HCT116 (cell line): ENCODE measurements at regions not wholly inside any gene's neighbourhood (a gene's known extent, or its start where the extent isn't known, plus 50 kb on each side); places are given as distances from the start of the nearest gene placed in this dataset.

Source experiments
- ATAC-seq: fragments of 200-7000 bp; cut with Tn5 transposase; 2 replicates; pipeline ENCODE4 v1.9.1; 2020; ENCODE audit warnings: mild to moderate bottlenecking, moderate library complexity
- BruUV-seq: library from RNA; stranded (reverse); fragments of 400-500 nt; replicated peaks from 2 replicates; lab custom pipeline; 2021; lab: Mats Ljungman, UMichigan
- CTCF ChIA-PET: fragments of 300-600 bp; sonication (Branson Sonifier 250); formaldehyde crosslinking; loops from one replicate; lab custom pipeline; 2021; ENCODE audit warnings: antibody characterized with exemption; lab: Charles Lee
- POLR2A ChIA-PET: fragments of 300-600, 350-600 bp; sonication (Branson Sonifier 250); formaldehyde crosslinking; loops from one replicate; lab custom pipeline; 2021; ENCODE audit warnings: antibody characterized with exemption; lab: Charles Lee
- RAD21 ChIA-PET, 2 experiments: fragments of 300-600 bp; sonication (Branson Sonifier 250); formaldehyde crosslinking; loops; one replicate each; lab custom pipeline; 2023; ENCODE audit warnings: low total read pairs in 2 of 2; ENCODE audit not compliant: uncharacterized antibody in 2 of 2, unreplicated experiment in 2 of 2, low non-redundant PET in 1 of 2; lab: Charles Lee
- DNase-seq: peaks from one replicate; pipeline ENCODE4 v3.0.0-alpha.2; 2010; ENCODE audit warnings: low read depth, low spot score
- H2AFZ ChIP-seq: fragments of 200-600 bp; shearing (Covaris generic), sonication (generic); 2 replicates; pipeline ENCODE4 v1.6.1; 2017; ENCODE audit warnings: low read depth, mixed run types, mixed read lengths, antibody characterized with exemption, low read length; ENCODE audit not compliant: poor library complexity, severe bottlenecking
- H3K27ac ChIP-seq: 2 replicates; pipeline ENCODE4 v1.5.1; 2012; ENCODE audit warnings: low read depth, low read length
- H3K27me3 ChIP-seq: fragments of 200-600 bp; sonication (generic); 2 replicates; pipeline ENCODE4 v1.6.1; 2016; ENCODE audit warnings: mixed run types, low read length, mixed read lengths; ENCODE audit not compliant: insufficient read depth
- H3K36me3 ChIP-seq, 2 experiments: fragments of 200-500 bp in 1 of 2; fragments of 200-600 bp in 1 of 2; sonication (Bioruptor generic) in 1 of 2; sonication (generic) in 1 of 2; 2 replicates each; pipeline versions ENCODE4 v1.5.1 to v1.6.1; 2014 to 2016; ENCODE audit warnings: low read length in 2 of 2, inconsistent platforms in 1 of 2, mixed read lengths in 1 of 2, mixed run types in 1 of 2; ENCODE audit not compliant: insufficient read depth in 2 of 2, control insufficient read depth in 1 of 2
- H3K4me1 ChIP-seq, 2 experiments: fragments of 200-600 bp in 1 of 2; sonication (generic) in 1 of 2; 2 replicates each; pipeline versions ENCODE4 v1.5.1 to v1.6.1; 2012 to 2017; ENCODE audit warnings: low read length in 2 of 2, inconsistent platforms in 1 of 2, mild to moderate bottlenecking in 1 of 2, mixed read lengths in 1 of 2, mixed run types in 1 of 2, moderate library complexity in 1 of 2; ENCODE audit not compliant: insufficient read depth in 2 of 2, control insufficient read depth in 1 of 2
- H3K4me2 ChIP-seq: fragments of 200-600 bp; sonication (generic); 2 replicates; pipeline ENCODE4 v1.6.1; 2017; ENCODE audit warnings: mixed run types, low read length, mixed read lengths
- H3K4me3 ChIP-seq, 2 experiments: fragments of 200-600 bp in 1 of 2; sonication (generic) in 1 of 2; replicated peaks in 1 of 2; 2 replicates each; pipeline ENCODE4 v1.5.1; 2011 to 2016; ENCODE audit warnings: low read length in 2 of 2, control low read depth in 1 of 2, low read depth in 1 of 2, mild to moderate bottlenecking in 1 of 2, mixed read lengths in 1 of 2, mixed run types in 1 of 2
- H3K79me2 ChIP-seq: fragments of 200-600 bp; sonication (generic); 2 replicates; pipeline ENCODE4 v1.6.1; 2017; ENCODE audit warnings: mild to moderate bottlenecking, mixed run types, low read length, moderate library complexity, mixed read lengths; ENCODE audit not compliant: insufficient read depth
- H3K9ac ChIP-seq: fragments of 200-600 bp; sonication (generic); 2 replicates; pipeline ENCODE4 v1.6.1; 2016; ENCODE audit warnings: low read length, mixed read lengths
- H3K9me2 ChIP-seq: fragments of 200-600 bp; sonication (generic), shearing (Covaris generic); 2 replicates; pipeline ENCODE4 v1.6.1; 2017; ENCODE audit warnings: mixed run types, mild to moderate bottlenecking, moderate library complexity; ENCODE audit not compliant: insufficient read depth
- H3K9me3 ChIP-seq, 2 experiments: fragments of 200-500 bp in 1 of 2; fragments of 200-600 bp in 1 of 2; sonication (Bioruptor generic) in 1 of 2; sonication (generic) in 1 of 2; 2 replicates each; pipeline ENCODE4 v1.6.1; 2014 to 2017; ENCODE audit warnings: low read length in 2 of 2, mixed read lengths in 2 of 2, inconsistent platforms in 1 of 2, low read depth in 1 of 2, mild to moderate bottlenecking in 1 of 2, mixed run types in 1 of 2, moderate library complexity in 1 of 2; ENCODE audit not compliant: control insufficient read depth in 1 of 2, insufficient read depth in 1 of 2
- H4K20me1 ChIP-seq: fragments of 200-600 bp; sonication (generic), shearing (Covaris generic); 2 replicates; pipeline ENCODE4 v1.6.1; 2017; ENCODE audit warnings: mixed run types, mild to moderate bottlenecking, moderate library complexity; ENCODE audit not compliant: insufficient read depth
- CEBPB ChIP-seq: IDR thresholded peaks from 2 replicates; pipeline ENCODE4 v1.6.1; 2012; ENCODE audit warnings: low read depth
- ELF1 ChIP-seq: IDR thresholded peaks from 2 replicates; pipeline ENCODE4 v1.6.1; 2012; ENCODE audit warnings: low read depth, borderline replicate concordance
- EZH2 ChIP-seq: fragments of 200-600 bp; sonication (generic); IDR thresholded peaks from 2 replicates; pipeline ENCODE4 v1.6.1; 2017; ENCODE audit warnings: antibody characterized with exemption, mixed run types
- FOSL1 ChIP-seq: IDR thresholded peaks from 2 replicates; pipeline ENCODE4 v1.6.1; 2012; ENCODE audit warnings: low read depth
- JUND ChIP-seq: IDR thresholded peaks from 2 replicates; pipeline ENCODE4 v1.6.1; 2012
- RAD21 ChIP-seq: IDR thresholded peaks from 2 replicates; pipeline ENCODE4 v1.6.1; 2012; ENCODE audit warnings: low read depth, mild to moderate bottlenecking
- SIN3A ChIP-seq: IDR thresholded peaks from 2 replicates; pipeline ENCODE4 v1.6.1; 2012; ENCODE audit warnings: low read depth
- SP1 ChIP-seq: IDR thresholded peaks from 2 replicates; pipeline ENCODE4 v1.6.1; 2012; ENCODE audit warnings: low read depth
- SRF ChIP-seq: IDR thresholded peaks from 2 replicates; pipeline ENCODE4 v1.6.1; 2012; ENCODE audit warnings: low read depth
- TCF7L2 ChIP-seq: IDR thresholded peaks from 2 replicates; pipeline ENCODE4 v1.7.0; 2011; ENCODE audit warnings: borderline replicate concordance, inconsistent platforms; ENCODE audit not compliant: insufficient read depth, insufficient read length; ENCODE audit errors: extremely low read depth
- YY1 ChIP-seq: IDR thresholded peaks from 2 replicates; pipeline ENCODE4 v1.6.1; 2011; ENCODE audit warnings: low read length, low read depth, moderate library complexity, mild to moderate bottlenecking; ENCODE audit not compliant: insufficient replicate concordance; ENCODE audit errors: extremely low read depth
- ZFX ChIP-seq: fragments of 450-650 bp; IDR thresholded peaks from 2 replicates; pipeline ENCODE4 v1.6.1; 2017
- intact Hi-C: fragments of 100-400 bp; cut with micrococcal nuclease; formaldehyde crosslinking; loops from 2 replicates; pipeline ENCODE4 v1.10.0; 2022
- TF ChIP-seq, protein P1 (sequence below): IDR thresholded peaks from 2 replicates; pipeline ENCODE4 v1.6.1; 2012; ENCODE audit warnings: low read depth
- TF ChIP-seq, protein P2 (sequence below): IDR thresholded peaks from 2 replicates; pipeline ENCODE4 v1.6.1; 2012
- TF ChIP-seq, protein P3 (sequence below), 3 experiments: fragments of 200-600 bp in 1 of 3; sonication (generic) in 1 of 3; IDR thresholded peaks in 2 of 3; conservative IDR thresholded peaks in 1 of 3; 2 replicates each; pipeline ENCODE4 v1.5.1; 2012 to 2017; ENCODE audit warnings: low read depth in 2 of 3, low read length in 2 of 3, antibody characterized with exemption in 1 of 3, borderline replicate concordance in 1 of 3, control low read depth in 1 of 3, mild to moderate bottlenecking in 1 of 3, mixed read lengths in 1 of 3, mixed run types in 1 of 3, moderate library complexity in 1 of 3; ENCODE audit not compliant: insufficient read depth in 1 of 3
- TF ChIP-seq, protein P4 (sequence below): IDR thresholded peaks from 2 replicates; pipeline ENCODE4 v1.6.1; 2011; ENCODE audit warnings: mild to moderate bottlenecking, low read length, moderate library complexity; ENCODE audit not compliant: insufficient replicate concordance; ENCODE audit errors: extremely low read depth

DNA sequence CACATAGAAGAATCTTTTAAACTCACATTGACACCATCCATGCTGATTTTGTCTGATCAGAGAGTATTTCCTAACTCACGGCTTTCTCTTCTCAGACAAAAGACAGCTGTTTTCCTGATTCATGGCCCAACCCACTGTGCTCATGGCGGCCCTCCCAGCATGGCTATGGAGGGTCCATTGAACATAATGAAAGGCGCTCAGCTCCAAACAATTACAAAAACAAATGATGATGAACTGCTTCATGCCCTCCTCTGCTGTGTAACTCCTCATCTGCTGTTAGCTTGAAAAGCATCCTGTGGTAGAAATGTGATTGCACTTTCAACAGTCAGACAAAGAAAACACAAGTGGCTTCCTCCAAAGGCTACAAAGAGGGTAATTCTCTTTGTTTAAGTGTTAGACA is 673.8 kb downstream of the PRELID2 start:
- BruUV-seq, result no TSS peak
- intact Hi-C loops, result no loop called here

More for the DNA sequence above, 673.8 kb downstream of the PRELID2 start:
- CTCF ChIA-PET, result no interaction called here
- Histone ChIP-seq H3K27ac (no peak overlapping the region), H3K9me3 (no peaks in the 10 kb centered on the region), H3K4me1 (no peaks in the 10 kb centered on the region), H3K9ac (no peak overlapping the region), H3K36me3 (no peaks in the 10 kb centered on the region), H2AFZ (no peak overlapping the region), H3K9me2 (no peaks in the 10 kb centered on the region), H3K79me2 (no peaks in the 10 kb centered on the region), H4K20me1 (no peaks in the 10 kb centered on the region), H3K4me3 (no peak overlapping the region), H3K27me3 (peaks cover 55% of the 10 kb centered on the region), H3K4me2 (no peak overlapping the region)
- TF ChIP-seq RAD21, result no peak
- no peak for TF ChIP-seq ELF1
- no peak for TF ChIP-seq FOSL1
- TF ChIP-seq, protein P1, sequence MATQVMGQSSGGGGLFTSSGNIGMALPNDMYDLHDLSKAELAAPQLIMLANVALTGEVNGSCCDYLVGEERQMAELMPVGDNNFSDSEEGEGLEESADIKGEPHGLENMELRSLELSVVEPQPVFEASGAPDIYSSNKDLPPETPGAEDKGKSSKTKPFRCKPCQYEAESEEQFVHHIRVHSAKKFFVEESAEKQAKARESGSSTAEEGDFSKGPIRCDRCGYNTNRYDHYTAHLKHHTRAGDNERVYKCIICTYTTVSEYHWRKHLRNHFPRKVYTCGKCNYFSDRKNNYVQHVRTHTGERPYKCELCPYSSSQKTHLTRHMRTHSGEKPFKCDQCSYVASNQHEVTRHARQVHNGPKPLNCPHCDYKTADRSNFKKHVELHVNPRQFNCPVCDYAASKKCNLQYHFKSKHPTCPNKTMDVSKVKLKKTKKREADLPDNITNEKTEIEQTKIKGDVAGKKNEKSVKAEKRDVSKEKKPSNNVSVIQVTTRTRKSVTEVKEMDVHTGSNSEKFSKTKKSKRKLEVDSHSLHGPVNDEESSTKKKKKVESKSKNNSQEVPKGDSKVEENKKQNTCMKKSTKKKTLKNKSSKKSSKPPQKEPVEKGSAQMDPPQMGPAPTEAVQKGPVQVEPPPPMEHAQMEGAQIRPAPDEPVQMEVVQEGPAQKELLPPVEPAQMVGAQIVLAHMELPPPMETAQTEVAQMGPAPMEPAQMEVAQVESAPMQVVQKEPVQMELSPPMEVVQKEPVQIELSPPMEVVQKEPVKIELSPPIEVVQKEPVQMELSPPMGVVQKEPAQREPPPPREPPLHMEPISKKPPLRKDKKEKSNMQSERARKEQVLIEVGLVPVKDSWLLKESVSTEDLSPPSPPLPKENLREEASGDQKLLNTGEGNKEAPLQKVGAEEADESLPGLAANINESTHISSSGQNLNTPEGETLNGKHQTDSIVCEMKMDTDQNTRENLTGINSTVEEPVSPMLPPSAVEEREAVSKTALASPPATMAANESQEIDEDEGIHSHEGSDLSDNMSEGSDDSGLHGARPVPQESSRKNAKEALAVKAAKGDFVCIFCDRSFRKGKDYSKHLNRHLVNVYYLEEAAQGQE, result no peak
- no peak for TF ChIP-seq TCF7L2
- TF ChIP-seq, protein P2, sequence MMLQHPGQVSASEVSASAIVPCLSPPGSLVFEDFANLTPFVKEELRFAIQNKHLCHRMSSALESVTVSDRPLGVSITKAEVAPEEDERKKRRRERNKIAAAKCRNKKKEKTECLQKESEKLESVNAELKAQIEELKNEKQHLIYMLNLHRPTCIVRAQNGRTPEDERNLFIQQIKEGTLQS, result no peak
- TF ChIP-seq, protein P3, sequence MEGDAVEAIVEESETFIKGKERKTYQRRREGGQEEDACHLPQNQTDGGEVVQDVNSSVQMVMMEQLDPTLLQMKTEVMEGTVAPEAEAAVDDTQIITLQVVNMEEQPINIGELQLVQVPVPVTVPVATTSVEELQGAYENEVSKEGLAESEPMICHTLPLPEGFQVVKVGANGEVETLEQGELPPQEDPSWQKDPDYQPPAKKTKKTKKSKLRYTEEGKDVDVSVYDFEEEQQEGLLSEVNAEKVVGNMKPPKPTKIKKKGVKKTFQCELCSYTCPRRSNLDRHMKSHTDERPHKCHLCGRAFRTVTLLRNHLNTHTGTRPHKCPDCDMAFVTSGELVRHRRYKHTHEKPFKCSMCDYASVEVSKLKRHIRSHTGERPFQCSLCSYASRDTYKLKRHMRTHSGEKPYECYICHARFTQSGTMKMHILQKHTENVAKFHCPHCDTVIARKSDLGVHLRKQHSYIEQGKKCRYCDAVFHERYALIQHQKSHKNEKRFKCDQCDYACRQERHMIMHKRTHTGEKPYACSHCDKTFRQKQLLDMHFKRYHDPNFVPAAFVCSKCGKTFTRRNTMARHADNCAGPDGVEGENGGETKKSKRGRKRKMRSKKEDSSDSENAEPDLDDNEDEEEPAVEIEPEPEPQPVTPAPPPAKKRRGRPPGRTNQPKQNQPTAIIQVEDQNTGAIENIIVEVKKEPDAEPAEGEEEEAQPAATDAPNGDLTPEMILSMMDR (IDR thresholded peaks at IDR 0.05 in 2 of 3, conservative IDR thresholded peaks at IDR 0.05 in 1 of 3; ENCODE audit: borderline replicate concordance in 1 of 3, insufficient read depth in 1 of 3, low read depth in 2 of 3, low read length in 2 of 3), result no peak
- no peak for TF ChIP-seq JUND
- no peak for TF ChIP-seq EZH2
- no peak for TF ChIP-seq YY1
- TF ChIP-seq ZFX, result no peak
- TF ChIP-seq SP1, result no peak
- TF ChIP-seq SRF, result no peak
- no peak for TF ChIP-seq CEBPB
- TF ChIP-seq, protein P4, sequence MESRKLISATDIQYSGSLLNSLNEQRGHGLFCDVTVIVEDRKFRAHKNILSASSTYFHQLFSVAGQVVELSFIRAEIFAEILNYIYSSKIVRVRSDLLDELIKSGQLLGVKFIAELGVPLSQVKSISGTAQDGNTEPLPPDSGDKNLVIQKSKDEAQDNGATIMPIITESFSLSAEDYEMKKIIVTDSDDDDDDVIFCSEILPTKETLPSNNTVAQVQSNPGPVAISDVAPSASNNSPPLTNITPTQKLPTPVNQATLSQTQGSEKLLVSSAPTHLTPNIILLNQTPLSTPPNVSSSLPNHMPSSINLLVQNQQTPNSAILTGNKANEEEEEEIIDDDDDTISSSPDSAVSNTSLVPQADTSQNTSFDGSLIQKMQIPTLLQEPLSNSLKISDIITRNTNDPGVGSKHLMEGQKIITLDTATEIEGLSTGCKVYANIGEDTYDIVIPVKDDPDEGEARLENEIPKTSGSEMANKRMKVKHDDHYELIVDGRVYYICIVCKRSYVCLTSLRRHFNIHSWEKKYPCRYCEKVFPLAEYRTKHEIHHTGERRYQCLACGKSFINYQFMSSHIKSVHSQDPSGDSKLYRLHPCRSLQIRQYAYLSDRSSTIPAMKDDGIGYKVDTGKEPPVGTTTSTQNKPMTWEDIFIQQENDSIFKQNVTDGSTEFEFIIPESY, result no peak
- no peak for TF ChIP-seq SIN3A
- RAD21 ChIA-PET, result no interaction called here
- ATAC-seq, result no peak
- DNase-seq, result no peak
- POLR2A ChIA-PET, result no interaction called here
